Neural cell (in vitro differentiated cells): ENCODE measurements at regions not wholly inside any gene's neighbourhood (a gene's known extent, or its start where the extent isn't known, plus 50 kb on each side); places are given as distances from the start of the nearest gene placed in this dataset.

Source experiments
- H2AFZ ChIP-seq: fragments of 200-600, 300-800 bp; sonication (generic), shearing (Covaris generic); 2 replicates; pipeline ENCODE4 v1.6.0; 2014; ENCODE audit warnings: low read depth, mild to moderate bottlenecking, antibody characterized with exemption, low read length, moderate library complexity
- H3F3A ChIP-seq: fragments of 200-600 bp; shearing (Covaris generic); 2 replicates; pipeline ENCODE4 v1.6.1; 2016; ENCODE audit warnings: mild to moderate bottlenecking, moderate library complexity, mixed read lengths, antibody characterized with exemption, low read length; ENCODE audit not compliant: insufficient read depth, poor library complexity, severe bottlenecking
- H3K27ac ChIP-seq: fragments of 200-600, 300-800 bp; sonication (generic), shearing (Covaris generic); 2 replicates; pipeline ENCODE4 v1.5.1; 2014; ENCODE audit warnings: mild to moderate bottlenecking, low read length, moderate library complexity
- H3K27me3 ChIP-seq: fragments of 300-800, 200-600 bp; sonication (generic), shearing (Covaris generic); 2 replicates; pipeline ENCODE4 v1.6.0; 2014; ENCODE audit warnings: mild to moderate bottlenecking, low read depth, low read length, moderate library complexity; ENCODE audit not compliant: insufficient read depth
- H3K36me3 ChIP-seq: fragments of 300-800, 200-600 bp; sonication (generic), shearing (Covaris generic); 2 replicates; pipeline ENCODE4 v1.5.1; 2014; ENCODE audit warnings: mild to moderate bottlenecking, antibody characterized with exemption, low read length, moderate library complexity; ENCODE audit not compliant: insufficient read depth
- H3K4me2 ChIP-seq: fragments of 300-800, 200-600 bp; sonication (generic), shearing (Covaris generic); 2 replicates; pipeline ENCODE4 v1.6.0; 2014; ENCODE audit warnings: mild to moderate bottlenecking, low read length
- H3K4me3 ChIP-seq: fragments of 300-800, 200-600 bp; sonication (generic), shearing (Covaris generic); 2 replicates; pipeline ENCODE4 v1.5.1; 2014; ENCODE audit warnings: mild to moderate bottlenecking, low read length, moderate library complexity
- H3K79me2 ChIP-seq: fragments of 200-600 bp; shearing (Covaris generic); replicated peaks from 2 replicates; pipeline ENCODE4 v1.6.0; 2014; ENCODE audit warnings: mild to moderate bottlenecking, low read length, moderate library complexity; ENCODE audit not compliant: insufficient read depth
- H3K9ac ChIP-seq: fragments of 300-800, 200-600 bp; sonication (generic), shearing (Covaris generic); 2 replicates; pipeline ENCODE4 v1.6.1; 2016; ENCODE audit warnings: mild to moderate bottlenecking, low read length, mixed read lengths
- H3K9me2 ChIP-seq: fragments of 200-600 bp; shearing (Covaris generic); 2 replicates; pipeline ENCODE4 v1.6.1; 2016; ENCODE audit warnings: mild to moderate bottlenecking, low read length, mixed read lengths; ENCODE audit not compliant: insufficient read depth
- H3K9me3 ChIP-seq: fragments of 200-600, 300-800 bp; sonication (generic), shearing (Covaris generic); 2 replicates; pipeline ENCODE4 v1.6.1; 2016; ENCODE audit warnings: mild to moderate bottlenecking, mixed run types, low read length, moderate library complexity, mixed read lengths
- H4K20me1 ChIP-seq: fragments of 200-600 bp; shearing (Covaris generic); 2 replicates; pipeline ENCODE4 v1.6.1; 2016; ENCODE audit warnings: mild to moderate bottlenecking, mixed run types; ENCODE audit not compliant: insufficient read depth
- EP300 ChIP-seq: fragments of 450-650 bp; conservative IDR thresholded peaks from 2 replicates; pipeline ENCODE4 v1.6.1; 2014; ENCODE audit warnings: antibody characterized with exemption, mild to moderate bottlenecking, moderate library complexity; ENCODE audit not compliant: poor library complexity, severe bottlenecking
- EZH2 ChIP-seq: fragments of 200-600, 300-800 bp; shearing (Covaris generic), sonication (generic); IDR thresholded peaks from 2 replicates; pipeline ENCODE4 v1.6.1; 2014; ENCODE audit warnings: antibody characterized with exemption, low read length, borderline replicate concordance, mild to moderate bottlenecking; ENCODE audit not compliant: insufficient read depth, poor library complexity, severe bottlenecking
- MXI1 ChIP-seq: fragments of 450-650 bp; conservative IDR thresholded peaks from 2 replicates; pipeline ENCODE4 v1.6.1; 2014; ENCODE audit warnings: antibody characterized with exemption, mild to moderate bottlenecking; ENCODE audit not compliant: poor library complexity, severe bottlenecking
- POLR2AphosphoS5 ChIP-seq: IDR thresholded peaks from 2 replicates; pipeline ENCODE4 v1.6.1; 2012
- RAD21 ChIP-seq: fragments of 450-650 bp; conservative IDR thresholded peaks from 2 replicates; pipeline ENCODE4 v1.6.1; 2014; ENCODE audit warnings: antibody characterized with exemption, mild to moderate bottlenecking, moderate library complexity
- SMC3 ChIP-seq: fragments of 450-650 bp; conservative IDR thresholded peaks from 2 replicates; pipeline ENCODE4 v1.6.1; 2014; ENCODE audit warnings: antibody characterized with exemption, mild to moderate bottlenecking, moderate library complexity; ENCODE audit not compliant: poor library complexity
- TAF1 ChIP-seq: IDR thresholded peaks from 2 replicates; pipeline ENCODE4 v1.6.1; 2012; ENCODE audit warnings: low read depth
- TF ChIP-seq, protein P1 (sequence below): IDR thresholded peaks from 2 replicates; pipeline ENCODE4 v1.6.1; 2012; ENCODE audit warnings: borderline replicate concordance
- TF ChIP-seq, protein P2 (sequence below): fragments of 450-650 bp; IDR thresholded peaks from 2 replicates; pipeline ENCODE4 v1.5.1; 2014; ENCODE audit warnings: antibody characterized with exemption, mild to moderate bottlenecking, moderate library complexity; ENCODE audit not compliant: poor library complexity, severe bottlenecking

DNA sequence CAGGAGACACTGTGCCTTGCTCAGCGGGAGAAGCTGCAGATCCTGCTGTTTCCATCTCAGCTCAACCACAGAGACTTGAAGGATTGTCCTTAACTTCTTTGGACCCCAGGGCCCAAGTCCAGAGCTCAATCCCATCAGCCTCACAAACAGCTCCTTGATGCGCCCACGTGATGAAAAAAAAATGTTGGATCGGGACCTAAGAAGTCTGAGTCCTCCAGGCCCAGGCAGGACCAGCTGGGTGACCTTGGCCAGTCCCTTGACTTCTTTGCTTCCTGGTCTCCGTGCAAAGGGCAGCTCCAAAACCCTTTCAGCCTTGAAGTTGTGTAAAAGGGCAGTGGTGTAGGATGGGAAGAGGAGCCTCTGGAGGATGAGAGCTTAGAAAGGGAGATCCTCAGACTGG, 175.5 kb downstream of the ZFP36L2 start:
- Histone ChIP-seq H2AFZ (no peak overlapping the region), H3K79me2 (no peaks in the 10 kb centered on the region), H3K9ac (no peak overlapping the region), H3F3A (no peaks in the 10 kb centered on the region), H3K27me3 (no peaks in the 10 kb centered on the region), H3K4me3 (no peak overlapping the region), H4K20me1 (no peaks in the 10 kb centered on the region), H3K27ac (no peak overlapping the region), H3K9me3 (no peaks in the 10 kb centered on the region), H3K4me2 (no peak overlapping the region), H3K36me3 (no peaks in the 10 kb centered on the region), H3K9me2 (no peaks in the 10 kb centered on the region)
- TF ChIP-seq EP300 (no peak), SMC3 (no peak), TAF1 (no peak), EZH2 (no peak), POLR2AphosphoS5 (no peak), MXI1 (no peak), RAD21 (no peak)
- TF ChIP-seq, protein P1, sequence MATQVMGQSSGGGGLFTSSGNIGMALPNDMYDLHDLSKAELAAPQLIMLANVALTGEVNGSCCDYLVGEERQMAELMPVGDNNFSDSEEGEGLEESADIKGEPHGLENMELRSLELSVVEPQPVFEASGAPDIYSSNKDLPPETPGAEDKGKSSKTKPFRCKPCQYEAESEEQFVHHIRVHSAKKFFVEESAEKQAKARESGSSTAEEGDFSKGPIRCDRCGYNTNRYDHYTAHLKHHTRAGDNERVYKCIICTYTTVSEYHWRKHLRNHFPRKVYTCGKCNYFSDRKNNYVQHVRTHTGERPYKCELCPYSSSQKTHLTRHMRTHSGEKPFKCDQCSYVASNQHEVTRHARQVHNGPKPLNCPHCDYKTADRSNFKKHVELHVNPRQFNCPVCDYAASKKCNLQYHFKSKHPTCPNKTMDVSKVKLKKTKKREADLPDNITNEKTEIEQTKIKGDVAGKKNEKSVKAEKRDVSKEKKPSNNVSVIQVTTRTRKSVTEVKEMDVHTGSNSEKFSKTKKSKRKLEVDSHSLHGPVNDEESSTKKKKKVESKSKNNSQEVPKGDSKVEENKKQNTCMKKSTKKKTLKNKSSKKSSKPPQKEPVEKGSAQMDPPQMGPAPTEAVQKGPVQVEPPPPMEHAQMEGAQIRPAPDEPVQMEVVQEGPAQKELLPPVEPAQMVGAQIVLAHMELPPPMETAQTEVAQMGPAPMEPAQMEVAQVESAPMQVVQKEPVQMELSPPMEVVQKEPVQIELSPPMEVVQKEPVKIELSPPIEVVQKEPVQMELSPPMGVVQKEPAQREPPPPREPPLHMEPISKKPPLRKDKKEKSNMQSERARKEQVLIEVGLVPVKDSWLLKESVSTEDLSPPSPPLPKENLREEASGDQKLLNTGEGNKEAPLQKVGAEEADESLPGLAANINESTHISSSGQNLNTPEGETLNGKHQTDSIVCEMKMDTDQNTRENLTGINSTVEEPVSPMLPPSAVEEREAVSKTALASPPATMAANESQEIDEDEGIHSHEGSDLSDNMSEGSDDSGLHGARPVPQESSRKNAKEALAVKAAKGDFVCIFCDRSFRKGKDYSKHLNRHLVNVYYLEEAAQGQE, result no peak
- TF ChIP-seq, protein P2, sequence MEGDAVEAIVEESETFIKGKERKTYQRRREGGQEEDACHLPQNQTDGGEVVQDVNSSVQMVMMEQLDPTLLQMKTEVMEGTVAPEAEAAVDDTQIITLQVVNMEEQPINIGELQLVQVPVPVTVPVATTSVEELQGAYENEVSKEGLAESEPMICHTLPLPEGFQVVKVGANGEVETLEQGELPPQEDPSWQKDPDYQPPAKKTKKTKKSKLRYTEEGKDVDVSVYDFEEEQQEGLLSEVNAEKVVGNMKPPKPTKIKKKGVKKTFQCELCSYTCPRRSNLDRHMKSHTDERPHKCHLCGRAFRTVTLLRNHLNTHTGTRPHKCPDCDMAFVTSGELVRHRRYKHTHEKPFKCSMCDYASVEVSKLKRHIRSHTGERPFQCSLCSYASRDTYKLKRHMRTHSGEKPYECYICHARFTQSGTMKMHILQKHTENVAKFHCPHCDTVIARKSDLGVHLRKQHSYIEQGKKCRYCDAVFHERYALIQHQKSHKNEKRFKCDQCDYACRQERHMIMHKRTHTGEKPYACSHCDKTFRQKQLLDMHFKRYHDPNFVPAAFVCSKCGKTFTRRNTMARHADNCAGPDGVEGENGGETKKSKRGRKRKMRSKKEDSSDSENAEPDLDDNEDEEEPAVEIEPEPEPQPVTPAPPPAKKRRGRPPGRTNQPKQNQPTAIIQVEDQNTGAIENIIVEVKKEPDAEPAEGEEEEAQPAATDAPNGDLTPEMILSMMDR, result no peak

DNA sequence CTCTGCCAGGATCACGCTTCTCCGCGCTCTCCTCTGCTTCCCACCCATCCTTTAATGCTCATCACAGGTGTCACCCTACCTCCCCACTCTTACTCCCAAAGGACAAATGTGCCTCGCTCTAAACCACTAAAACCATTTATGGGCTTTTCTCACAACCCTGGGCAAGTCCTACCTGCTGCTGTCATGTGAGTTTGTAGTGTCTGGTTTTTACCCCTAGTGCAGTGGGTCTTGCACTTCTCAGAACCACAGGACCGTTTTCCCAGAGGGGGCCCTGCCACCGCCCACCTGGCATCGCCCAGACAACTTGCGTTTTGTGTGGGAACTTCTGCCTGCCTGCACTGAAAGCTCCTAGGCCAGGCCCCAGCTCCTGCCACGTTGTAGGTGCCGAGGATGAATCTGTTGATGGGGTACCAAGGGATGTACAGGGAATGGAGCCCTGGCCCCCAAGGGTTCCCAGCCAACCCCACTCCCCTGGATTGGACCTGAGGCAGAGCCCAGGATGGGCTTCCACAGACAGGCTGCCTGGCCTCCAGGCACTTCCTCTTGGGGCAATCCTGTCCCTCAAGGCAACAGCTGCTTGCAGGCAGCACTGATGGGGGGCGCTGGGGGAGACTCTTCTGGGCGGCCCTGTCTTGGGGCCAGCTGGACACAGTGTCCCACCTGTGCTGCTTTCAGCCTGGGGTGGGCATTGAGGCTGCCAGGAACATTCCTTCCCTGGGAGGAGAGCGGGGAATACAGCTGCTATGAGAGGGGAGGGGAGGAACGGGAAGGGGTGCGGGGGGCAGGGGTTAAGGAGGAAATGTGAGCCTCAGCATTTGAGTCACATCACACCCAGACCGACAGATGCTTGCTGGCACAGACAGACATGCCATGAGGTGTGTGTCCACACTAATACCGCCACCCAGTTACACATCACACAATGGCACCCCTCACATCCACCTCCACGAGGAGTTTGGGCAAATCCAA, 176.3 kb downstream of the ZFP36L2 start:
- no peaks in the 10 kb centered on the region for H3K36me3 ChIP-seq

More for the DNA sequence above, 176.3 kb downstream of the ZFP36L2 start:
- H3F3A ChIP-seq, result no peaks in the 10 kb centered on the region
- no peaks in the 10 kb centered on the region for H3K9me2 ChIP-seq
- H2AFZ ChIP-seq, result no peak overlapping the region
- TF ChIP-seq POLR2AphosphoS5, result no peak
- TF ChIP-seq, protein P1, result no peak
- TF ChIP-seq EZH2, result no peak
- no peak for TF ChIP-seq EP300
- TF ChIP-seq MXI1, result no peak
- TF ChIP-seq TAF1, result no peak
- no peak for TF ChIP-seq SMC3
- TF ChIP-seq, protein P2, result no peak
- TF ChIP-seq RAD21, result no peak
- no peaks in the 10 kb centered on the region for H3K9me3 ChIP-seq
- no peak overlapping the region for H3K27ac ChIP-seq
- H3K4me3 ChIP-seq, result no peak overlapping the region
- no peak overlapping the region for H3K4me2 ChIP-seq
- H3K27me3 ChIP-seq, result no peaks in the 10 kb centered on the region
- no peaks in the 10 kb centered on the region for H4K20me1 ChIP-seq
- H3K9ac ChIP-seq, result no peak overlapping the region
- no peaks in the 10 kb centered on the region for H3K79me2 ChIP-seq
